Ishikawa (cell line): ENCODE measurements at regions not wholly inside any gene's neighbourhood (a gene's known extent, or its start where the extent isn't known, plus 50 kb on each side); places are given as distances from the start of the nearest gene placed in this dataset.

Source experiments
- CEBPB ChIP-seq: IDR thresholded peaks from 2 replicates; pipeline ENCODE4 v1.6.1; 2012
- CREB1 ChIP-seq: IDR thresholded peaks from 2 replicates; pipeline ENCODE4 v1.6.1; 2012; ENCODE audit warnings: low read depth
- EGR1 ChIP-seq: IDR thresholded peaks from 2 replicates; pipeline ENCODE4 v1.6.1; 2012
- EP300 ChIP-seq: IDR thresholded peaks from 2 replicates; pipeline ENCODE4 v1.6.1; 2012; ENCODE audit warnings: borderline replicate concordance
- FOXM1 ChIP-seq: IDR thresholded peaks from 2 replicates; pipeline ENCODE4 v1.6.1; 2012; ENCODE audit warnings: low read depth, borderline replicate concordance
- MAX ChIP-seq: IDR thresholded peaks from 2 replicates; pipeline ENCODE4 v1.6.1; 2012
- NFIC ChIP-seq: IDR thresholded peaks from 2 replicates; pipeline ENCODE4 v1.6.1; 2012
- RAD21 ChIP-seq: IDR thresholded peaks from 2 replicates; pipeline ENCODE4 v1.6.1; 2012; ENCODE audit warnings: low read depth
- TAF1 ChIP-seq: IDR thresholded peaks from 2 replicates; pipeline ENCODE4 v1.6.1; 2012; ENCODE audit warnings: low read depth, mild to moderate bottlenecking
- TCF12 ChIP-seq: IDR thresholded peaks from 2 replicates; pipeline ENCODE4 v1.6.1; 2012; ENCODE audit warnings: low read depth
- TEAD4 ChIP-seq: IDR thresholded peaks from 2 replicates; pipeline ENCODE4 v1.6.1; 2012
- USF1 ChIP-seq: IDR thresholded peaks from 2 replicates; pipeline ENCODE4 v1.6.1; 2012
- YY1 ChIP-seq: IDR thresholded peaks from 2 replicates; pipeline ENCODE4 v1.6.1; 2012; ENCODE audit warnings: low read depth
- ZBTB7A ChIP-seq: IDR thresholded peaks from 2 replicates; pipeline ENCODE4 v1.6.1; 2012; ENCODE audit warnings: low read depth
- TF ChIP-seq, protein P1 (sequence below): IDR thresholded peaks from 2 replicates; pipeline ENCODE4 v1.6.1; 2012; ENCODE audit warnings: low read depth, mild to moderate bottlenecking

- TF ChIP-seq TAF1 (no peak), ZBTB7A (no peak), EP300 (no peak), CEBPB (no peak), NFIC (no peak), EGR1 (no peak), MAX (no peak), CREB1 (no peak)
- TF ChIP-seq, protein P1, sequence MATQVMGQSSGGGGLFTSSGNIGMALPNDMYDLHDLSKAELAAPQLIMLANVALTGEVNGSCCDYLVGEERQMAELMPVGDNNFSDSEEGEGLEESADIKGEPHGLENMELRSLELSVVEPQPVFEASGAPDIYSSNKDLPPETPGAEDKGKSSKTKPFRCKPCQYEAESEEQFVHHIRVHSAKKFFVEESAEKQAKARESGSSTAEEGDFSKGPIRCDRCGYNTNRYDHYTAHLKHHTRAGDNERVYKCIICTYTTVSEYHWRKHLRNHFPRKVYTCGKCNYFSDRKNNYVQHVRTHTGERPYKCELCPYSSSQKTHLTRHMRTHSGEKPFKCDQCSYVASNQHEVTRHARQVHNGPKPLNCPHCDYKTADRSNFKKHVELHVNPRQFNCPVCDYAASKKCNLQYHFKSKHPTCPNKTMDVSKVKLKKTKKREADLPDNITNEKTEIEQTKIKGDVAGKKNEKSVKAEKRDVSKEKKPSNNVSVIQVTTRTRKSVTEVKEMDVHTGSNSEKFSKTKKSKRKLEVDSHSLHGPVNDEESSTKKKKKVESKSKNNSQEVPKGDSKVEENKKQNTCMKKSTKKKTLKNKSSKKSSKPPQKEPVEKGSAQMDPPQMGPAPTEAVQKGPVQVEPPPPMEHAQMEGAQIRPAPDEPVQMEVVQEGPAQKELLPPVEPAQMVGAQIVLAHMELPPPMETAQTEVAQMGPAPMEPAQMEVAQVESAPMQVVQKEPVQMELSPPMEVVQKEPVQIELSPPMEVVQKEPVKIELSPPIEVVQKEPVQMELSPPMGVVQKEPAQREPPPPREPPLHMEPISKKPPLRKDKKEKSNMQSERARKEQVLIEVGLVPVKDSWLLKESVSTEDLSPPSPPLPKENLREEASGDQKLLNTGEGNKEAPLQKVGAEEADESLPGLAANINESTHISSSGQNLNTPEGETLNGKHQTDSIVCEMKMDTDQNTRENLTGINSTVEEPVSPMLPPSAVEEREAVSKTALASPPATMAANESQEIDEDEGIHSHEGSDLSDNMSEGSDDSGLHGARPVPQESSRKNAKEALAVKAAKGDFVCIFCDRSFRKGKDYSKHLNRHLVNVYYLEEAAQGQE = no peak
These were observed 145.3 kb downstream of the FAM83B start for GRCh38 chr6:54991761-54992330.

DNA sequence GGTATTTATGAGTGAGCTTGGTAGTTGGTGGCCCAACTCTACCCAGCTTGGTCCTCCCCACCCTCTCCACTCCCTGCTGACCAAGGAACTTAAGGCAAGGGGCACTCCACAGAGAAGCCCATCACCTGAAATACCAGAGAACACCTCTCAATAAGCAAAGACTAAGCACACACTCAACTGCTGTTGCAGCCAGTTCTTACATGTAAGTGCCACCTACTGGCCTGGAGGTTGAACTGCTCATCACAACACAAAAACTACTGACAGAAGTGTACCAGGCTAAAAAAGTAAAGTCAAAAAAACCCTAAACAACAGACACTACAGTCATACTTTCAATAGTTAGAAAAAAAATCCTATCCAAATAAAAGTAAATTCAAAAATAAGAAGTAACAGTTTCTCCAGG is 146.2 kb downstream of the FAM83B start:
- TF ChIP-seq RAD21 (peak; percentile 83), TCF12 (no peak)

GRCh38 chr6:54993294-54993693 is 146.7 kb downstream of the FAM83B start:
- TF ChIP-seq ZBTB7A (no peak), FOXM1 (no peak), TCF12 (no peak), USF1 (no peak), EP300 (no peak), NFIC (no peak), TEAD4 (no peak)

DNA sequence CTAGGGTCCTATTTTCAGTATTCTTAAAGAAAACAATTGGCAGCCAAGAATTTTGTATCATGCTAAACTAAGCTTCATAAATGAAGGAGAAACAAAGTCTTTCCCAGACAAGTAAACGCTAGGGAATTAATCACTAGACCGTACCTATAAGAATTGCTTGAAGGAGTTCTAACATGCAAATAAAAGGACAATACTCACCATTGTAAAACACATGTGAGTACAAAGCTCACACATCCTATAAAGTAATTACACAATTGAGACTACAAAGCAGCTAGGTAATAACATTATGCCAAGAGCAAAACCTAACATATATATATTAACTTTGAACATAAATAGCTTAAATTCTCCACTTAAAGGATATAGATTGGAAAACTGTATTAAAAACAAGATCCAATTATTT is 147.4 kb downstream of the FAM83B start:
- no peak for TF ChIP-seq TAF1
- TF ChIP-seq CEBPB = no peak
- TF ChIP-seq TEAD4 = no peak
- no peak for TF ChIP-seq RAD21
- TF ChIP-seq, protein P1 = no peak
- no peak for TF ChIP-seq USF1
- no peak for TF ChIP-seq FOXM1
- no peak for TF ChIP-seq ZBTB7A
- no peak for TF ChIP-seq CREB1
- no peak for TF ChIP-seq MAX
- no peak for TF ChIP-seq TCF12
- no peak for TF ChIP-seq EGR1
- TF ChIP-seq YY1 = no peak
- no peak for TF ChIP-seq NFIC

GRCh38 chr6:54998576-54998975 is 152.0 kb downstream of the FAM83B start:
- TF ChIP-seq USF1 = no peak
- TF ChIP-seq MAX = no peak
- TF ChIP-seq YY1 = no peak
- TF ChIP-seq EGR1 = no peak
- TF ChIP-seq TEAD4 = no peak

DNA sequence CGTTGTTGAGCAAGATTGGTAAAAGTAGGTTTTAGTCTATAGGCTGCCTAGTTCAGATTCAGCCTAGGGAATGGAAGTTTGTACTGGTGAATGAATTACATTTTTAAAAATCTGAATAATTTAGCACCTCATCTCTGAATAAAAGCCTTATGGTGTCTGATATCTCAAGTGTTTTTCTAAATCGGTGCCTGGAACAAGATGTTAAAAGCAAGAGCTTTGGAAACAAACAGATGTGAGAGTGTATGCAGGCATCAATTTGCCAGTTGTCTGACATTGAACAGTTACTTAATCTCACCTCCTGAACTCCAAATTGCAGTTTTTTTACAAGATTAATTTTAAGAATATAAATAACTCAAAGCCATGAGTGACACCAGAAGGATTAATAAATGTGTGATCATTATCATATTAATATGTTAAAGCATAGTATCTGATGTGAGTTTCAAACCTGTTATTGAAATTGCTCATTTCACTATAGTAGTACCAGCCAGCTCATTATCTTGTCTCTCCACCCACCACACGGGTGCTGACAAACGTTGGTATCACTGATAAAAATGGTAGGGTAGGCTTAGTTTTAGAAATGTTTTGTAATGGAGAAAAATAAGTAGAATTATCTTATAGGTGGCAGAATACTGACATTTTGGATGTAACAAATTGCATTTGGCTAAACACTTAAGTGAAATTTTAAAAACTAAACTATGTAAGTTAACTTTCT is 157.3 kb downstream of the FAM83B start:
- TF ChIP-seq NFIC (no peak), CEBPB (no peak), CREB1 (no peak)
